Mammary epithelial cell (primary cell): ENCODE measurements at regions not wholly inside any gene's neighbourhood (a gene's known extent, or its start where the extent isn't known, plus 50 kb on each side); places are given as distances from the start of the nearest gene placed in this dataset.

Experiments used
- EZH2 ChIP-seq: IDR thresholded peaks from 2 replicates; pipeline ENCODE4 v1.6.1; 2012; ENCODE audit warnings: low read length, inconsistent platforms, borderline replicate concordance
- TF ChIP-seq, protein P1 (sequence below), 2 donors: IDR thresholded peaks in 1 of 2; conservative IDR thresholded peaks in 1 of 2; 2 replicates each; pipeline ENCODE4 v1.5.1; 2011 to 2012; ENCODE audit warnings: inconsistent platforms in 2 of 2, low read length in 2 of 2, mild to moderate bottlenecking in 2 of 2, control low read depth in 1 of 2, low read depth in 1 of 2; ENCODE audit not compliant: insufficient read depth in 1 of 2; ENCODE audit errors: extremely low read depth in 1 of 2

DNA sequence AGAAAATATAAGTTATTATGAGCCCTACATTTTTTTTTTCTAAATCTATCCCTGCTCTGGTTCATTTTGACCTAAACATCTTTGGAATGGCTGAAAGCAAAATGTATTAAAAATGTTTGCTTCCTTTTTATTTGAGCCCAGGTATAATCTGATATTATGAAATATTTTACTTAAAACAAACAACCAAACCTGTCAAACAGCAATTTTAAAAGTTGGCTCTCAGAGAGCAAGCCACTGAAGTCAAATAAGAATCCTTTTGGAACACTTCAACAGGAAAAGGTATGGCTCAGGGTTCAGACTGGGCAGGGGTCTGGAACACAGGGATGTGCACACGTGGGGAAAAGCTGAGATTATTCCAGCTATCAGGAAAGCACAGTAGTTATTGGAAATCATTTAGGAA lies 782.9 kb downstream of the CCSER2 start:
- TF ChIP-seq, protein P1, sequence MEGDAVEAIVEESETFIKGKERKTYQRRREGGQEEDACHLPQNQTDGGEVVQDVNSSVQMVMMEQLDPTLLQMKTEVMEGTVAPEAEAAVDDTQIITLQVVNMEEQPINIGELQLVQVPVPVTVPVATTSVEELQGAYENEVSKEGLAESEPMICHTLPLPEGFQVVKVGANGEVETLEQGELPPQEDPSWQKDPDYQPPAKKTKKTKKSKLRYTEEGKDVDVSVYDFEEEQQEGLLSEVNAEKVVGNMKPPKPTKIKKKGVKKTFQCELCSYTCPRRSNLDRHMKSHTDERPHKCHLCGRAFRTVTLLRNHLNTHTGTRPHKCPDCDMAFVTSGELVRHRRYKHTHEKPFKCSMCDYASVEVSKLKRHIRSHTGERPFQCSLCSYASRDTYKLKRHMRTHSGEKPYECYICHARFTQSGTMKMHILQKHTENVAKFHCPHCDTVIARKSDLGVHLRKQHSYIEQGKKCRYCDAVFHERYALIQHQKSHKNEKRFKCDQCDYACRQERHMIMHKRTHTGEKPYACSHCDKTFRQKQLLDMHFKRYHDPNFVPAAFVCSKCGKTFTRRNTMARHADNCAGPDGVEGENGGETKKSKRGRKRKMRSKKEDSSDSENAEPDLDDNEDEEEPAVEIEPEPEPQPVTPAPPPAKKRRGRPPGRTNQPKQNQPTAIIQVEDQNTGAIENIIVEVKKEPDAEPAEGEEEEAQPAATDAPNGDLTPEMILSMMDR (conservative IDR thresholded peaks at IDR 0.05 in 1 of 2, IDR thresholded peaks at IDR 0.05 in 1 of 2; ENCODE audit: extremely low read depth in 1 of 2, insufficient read depth in 1 of 2, low read depth in 1 of 2, low read length in 2 of 2): no peak
- no peak for TF ChIP-seq EZH2
